Mucosa of descending colon (tissue), 3 donors: ENCODE measurements at regions not wholly inside any gene's neighbourhood (a gene's known extent, or its start where the extent isn't known, plus 50 kb on each side); places are given as distances from the start of the nearest gene placed in this dataset.
"Not testable (repeated sequence)": the region's sequence is repeated elsewhere in the genome, so short reads cannot be mapped to it uniquely, and the experiment has no call there.

Experiments
- ATAC-seq: fragments of 200-7000 bp; cut with Tn5 transposase; one replicate; pipeline ENCODE4 v1.9.1; 2020; ENCODE audit warnings: mild to moderate bottlenecking, moderate library complexity
- DNase-seq, 3 donors: peaks; one replicate each; pipeline ENCODE4 v3.0.0-alpha.2; 2020
- H3K36me3 ChIP-seq: fragments of 200-600 bp; one replicate; pipeline ENCODE4 v1.8.0; 2021; ENCODE audit warnings: low read depth, mild to moderate bottlenecking
- H3K4me1 ChIP-seq: fragments of 200-600 bp; one replicate; pipeline ENCODE4 v1.8.0; 2021; ENCODE audit warnings: low read depth, mild to moderate bottlenecking
- H3K4me3 ChIP-seq: fragments of 200-600 bp; one replicate; pipeline ENCODE4 v1.8.0; 2021; ENCODE audit warnings: mild to moderate bottlenecking
- H3K9me3 ChIP-seq: fragments of 200-600 bp; one replicate; pipeline ENCODE4 v1.8.0; 2021; ENCODE audit warnings: mild to moderate bottlenecking
- CTCF ChIP-seq: fragments of 200-600 bp; IDR thresholded peaks from one replicate; pipeline ENCODE4 v1.8.0; 2022; ENCODE audit warnings: antibody characterized with exemption, mild to moderate bottlenecking
- intact Hi-C, 2 donors: fragments of 100-400 bp; cut with DNase I in 1 of 2; cut with micrococcal nuclease in 1 of 2; formaldehyde crosslinking; loops; one replicate each; pipeline versions ENCODE4 v1.11.0 to v1.11.1; 2022; cut with DNase I, micrococcal nuclease
- donor health status: DM: no; HTN: no; CAD: no; lungs with moderate emphysema.
- donor health status: DM: no; HTN: no; CAD: no.
- donor health status: DM: no; HTN: yes; CAD: no.

DNA sequence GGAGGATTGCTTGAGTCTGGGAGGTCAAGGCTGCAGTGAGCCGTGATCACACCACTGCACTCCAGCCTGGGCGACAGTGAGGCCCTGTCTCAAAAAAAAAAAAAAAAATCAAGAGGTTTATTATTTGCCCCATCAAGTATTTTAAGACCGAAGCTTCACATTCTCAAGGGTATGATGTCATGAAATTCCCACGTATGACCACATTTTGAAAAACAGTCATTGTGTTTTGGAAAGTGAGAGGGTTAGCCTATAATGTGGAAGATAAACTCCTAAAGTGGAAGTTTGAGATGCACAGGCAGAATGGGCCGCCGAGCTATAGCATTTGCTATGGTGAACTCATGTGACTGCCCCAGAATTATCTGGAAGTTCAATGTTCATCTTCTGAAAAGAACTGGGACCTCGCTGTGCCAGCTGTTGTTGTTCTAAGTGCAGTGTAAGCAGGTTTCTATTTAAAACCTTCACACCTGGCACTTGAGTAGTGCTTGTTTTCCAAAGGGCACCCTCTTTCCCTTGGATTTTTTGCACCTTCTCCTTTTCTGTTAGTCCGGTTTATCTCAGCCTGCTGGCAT is 96.9 kb upstream of the SLC25A33 start:
- intact Hi-C loops: no loop called here
- no peaks in the 10 kb centered on the region for H3K9me3 ChIP-seq
- peaks cover 8% of the 10 kb centered on the region for H3K4me1 ChIP-seq
- no peaks in the 10 kb centered on the region for H3K36me3 ChIP-seq
- no peak for TF ChIP-seq CTCF
- H3K4me3 ChIP-seq: no peak overlapping the region
- DNase-seq (no peak), ATAC-seq (peak; percentile 50)

GRCh38 chr1:9442986-9443385 is 96.3 kb upstream of the SLC25A33 start:
- H3K9me3 ChIP-seq: no peaks in the 10 kb centered on the region
- TF ChIP-seq CTCF: no peak
- H3K4me3 ChIP-seq: no peak overlapping the region
- no peak for ATAC-seq
- intact Hi-C loops: no loop called here
- no peaks in the 10 kb centered on the region for H3K36me3 ChIP-seq
- peaks cover 4% of the 10 kb centered on the region for H3K4me1 ChIP-seq
- DNase-seq: no peak

DNA sequence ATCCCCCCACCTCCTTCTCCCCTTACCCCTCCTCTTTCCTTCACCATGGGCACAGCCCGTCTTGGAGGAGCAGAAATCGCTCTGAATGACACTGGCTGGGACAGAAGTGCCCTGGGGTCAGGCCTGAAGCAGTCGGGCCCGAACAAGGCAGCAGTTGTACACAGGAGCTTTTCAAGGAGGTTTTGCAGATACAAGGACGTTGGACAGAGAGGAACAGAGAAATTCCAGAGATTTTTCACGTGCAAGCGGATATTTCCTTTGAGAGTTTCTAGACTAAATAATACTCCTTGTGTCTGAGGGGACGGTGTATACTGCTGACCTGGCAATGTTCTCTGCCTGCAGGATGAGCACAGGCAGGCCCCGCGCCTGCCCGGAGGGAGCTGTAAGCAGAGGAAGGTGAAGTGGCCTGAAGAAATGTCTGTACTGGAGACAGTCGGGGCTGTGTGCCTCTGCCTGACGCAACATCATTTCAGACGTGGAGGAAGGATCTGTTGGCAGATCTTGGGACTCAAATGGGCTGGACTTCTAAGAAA is 95.3 kb upstream of the SLC25A33 start:
- intact Hi-C loops: no loop called here
- DNase-seq: no peak
- TF ChIP-seq CTCF: no peak
- ATAC-seq: no peak
- Histone ChIP-seq H3K4me3 (no peak overlapping the region), H3K36me3 (no peaks in the 10 kb centered on the region), H3K4me1 (peaks cover 3% of the 10 kb centered on the region), H3K9me3 (no peaks in the 10 kb centered on the region)

- H3K36me3 ChIP-seq: no peaks in the 10 kb centered on the region
- H3K4me3 ChIP-seq: no peak overlapping the region
- no peaks in the 10 kb centered on the region for H3K9me3 ChIP-seq
- DNase-seq: no peak
- TF ChIP-seq CTCF: no peak
- no peaks in the 10 kb centered on the region for H3K4me1 ChIP-seq
- intact Hi-C loops: no loop called here
- no peak for ATAC-seq
These were observed 94.7 kb upstream of the SLC25A33 start for GRCh38 chr1:9444532-9444931.

GRCh38 chr1:9445081-9445480 is 94.2 kb upstream of the SLC25A33 start:
- H3K4me1 ChIP-seq, DNase-seq, H3K4me3 ChIP-seq, intact Hi-C loops, ATAC-seq, H3K9me3 ChIP-seq, H3K36me3 ChIP-seq: not testable (repeated sequence)

- H3K4me3 ChIP-seq: no peak overlapping the region
- no peak for TF ChIP-seq CTCF
- H3K4me1 ChIP-seq: no peaks in the 10 kb centered on the region
- ATAC-seq (no peak), DNase-seq (no peak)
- H3K9me3 ChIP-seq: no peaks in the 10 kb centered on the region
- H3K36me3 ChIP-seq: no peaks in the 10 kb centered on the region
- intact Hi-C loops: no loop called here
These were observed 91.9 kb upstream of the SLC25A33 start for GRCh38 chr1:9447215-9447960.
